ENCODE measurements at regions not wholly inside any gene's neighbourhood (a gene's known extent, or its start where the extent isn't known, plus 50 kb on each side); places are given as distances from the start of the nearest gene placed in this dataset.

DNA sequence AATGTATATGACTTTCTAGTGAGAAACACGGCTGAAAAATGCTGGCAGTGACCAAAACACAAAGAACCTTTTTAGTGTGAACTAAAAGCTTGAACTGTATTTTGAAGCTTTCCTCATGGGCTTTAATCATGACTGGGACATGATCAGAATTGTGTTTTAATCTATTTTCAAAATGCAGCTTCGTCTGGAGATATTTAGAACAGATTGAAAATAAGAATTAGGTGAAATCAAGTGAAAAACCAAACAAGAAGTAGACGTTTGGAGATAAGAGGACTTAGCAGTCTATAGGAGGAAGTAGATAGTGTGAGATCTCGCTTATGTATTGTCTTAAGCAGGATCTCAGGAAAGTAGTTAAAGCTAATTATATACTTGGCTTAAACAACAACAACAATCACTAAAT lies 865.4 kb upstream of the MBL2 start:
- TF ChIP-seq, protein P1, sequence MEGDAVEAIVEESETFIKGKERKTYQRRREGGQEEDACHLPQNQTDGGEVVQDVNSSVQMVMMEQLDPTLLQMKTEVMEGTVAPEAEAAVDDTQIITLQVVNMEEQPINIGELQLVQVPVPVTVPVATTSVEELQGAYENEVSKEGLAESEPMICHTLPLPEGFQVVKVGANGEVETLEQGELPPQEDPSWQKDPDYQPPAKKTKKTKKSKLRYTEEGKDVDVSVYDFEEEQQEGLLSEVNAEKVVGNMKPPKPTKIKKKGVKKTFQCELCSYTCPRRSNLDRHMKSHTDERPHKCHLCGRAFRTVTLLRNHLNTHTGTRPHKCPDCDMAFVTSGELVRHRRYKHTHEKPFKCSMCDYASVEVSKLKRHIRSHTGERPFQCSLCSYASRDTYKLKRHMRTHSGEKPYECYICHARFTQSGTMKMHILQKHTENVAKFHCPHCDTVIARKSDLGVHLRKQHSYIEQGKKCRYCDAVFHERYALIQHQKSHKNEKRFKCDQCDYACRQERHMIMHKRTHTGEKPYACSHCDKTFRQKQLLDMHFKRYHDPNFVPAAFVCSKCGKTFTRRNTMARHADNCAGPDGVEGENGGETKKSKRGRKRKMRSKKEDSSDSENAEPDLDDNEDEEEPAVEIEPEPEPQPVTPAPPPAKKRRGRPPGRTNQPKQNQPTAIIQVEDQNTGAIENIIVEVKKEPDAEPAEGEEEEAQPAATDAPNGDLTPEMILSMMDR (IDR thresholded peaks at IDR 0.05; ENCODE audit: insufficient read depth in 1 of 2, low read depth in 1 of 2, low read length in 1 of 2, severe bottlenecking in 1 of 2, unreplicated experiment in 1 of 2): no peak
- no TSS peak for BruUV-seq (replicated peaks)
- intact Hi-C loops (cut with micrococcal nuclease; ENCODE audit: unreplicated experiment): no loop called here
- Mint-ChIP-seq H3K4me3 (ENCODE audit: unreplicated experiment) (no peak overlapping the region), H3K4me1 (ENCODE audit: low read depth, unreplicated experiment) (no peaks in the 10 kb centered on the region), H3K27ac (ENCODE audit: unreplicated experiment) (no peak overlapping the region), H3K27me3 (ENCODE audit: insufficient read depth, unreplicated experiment) (peaks cover 4% of the 10 kb centered on the region), H3K36me3 (ENCODE audit: insufficient read depth, unreplicated experiment) (no peaks in the 10 kb centered on the region), H3K9me3 (ENCODE audit: unreplicated experiment) (no peaks in the 10 kb centered on the region)
- no peak overlapping the region for H3K4me3 ChIP-seq (ENCODE audit: low read depth, low read length)
- CTCF ChIA-PET: no interaction called here
- no peaks in the 10 kb centered on the region for H3K4me1 ChIP-seq
- H3K27me3 ChIP-seq (replicated peaks; ENCODE audit: control insufficient read depth, insufficient read depth, low read length): no peaks in the 10 kb centered on the region
- DNase-seq: no peak
- POLR2A ChIA-PET: no interaction called here
- no peaks in the 10 kb centered on the region for H3K36me3 ChIP-seq (ENCODE audit: control insufficient read depth, insufficient read depth, low read length)
- H3K9me3 ChIP-seq: peaks cover 3% of the 10 kb centered on the region; the same call in 1 of the 2 replicates

DNA sequence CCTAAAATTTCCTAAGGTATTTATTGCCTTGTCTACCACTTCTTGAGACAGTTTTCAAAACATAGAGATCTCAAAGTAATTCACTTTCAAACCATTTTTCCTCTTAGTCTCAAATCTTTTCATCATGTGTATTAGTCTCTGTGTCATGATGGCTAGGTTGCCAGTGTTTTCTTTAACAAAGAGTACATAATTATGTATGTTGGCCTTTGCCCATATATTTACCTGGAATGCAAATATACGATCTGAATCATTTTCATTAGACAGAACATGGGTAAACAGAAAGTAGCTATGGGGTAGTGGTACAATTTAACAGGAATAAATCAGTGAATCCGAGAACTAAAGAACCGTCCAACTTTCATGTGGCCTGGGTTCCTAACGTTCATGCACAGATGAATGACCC lies 852.1 kb upstream of the MBL2 start:
- Histone ChIP-seq H3K27me3 (replicated peaks; ENCODE audit: control insufficient read depth, insufficient read depth, low read length) (no peaks in the 10 kb centered on the region; the same call in 1 of the 2 replicates), H3K4me1 (no peaks in the 10 kb centered on the region), H3K9me3 (no peaks in the 10 kb centered on the region), H3K4me3 (ENCODE audit: low read depth, low read length) (no peak overlapping the region), H3K36me3 (ENCODE audit: control insufficient read depth, insufficient read depth, low read length) (no peaks in the 10 kb centered on the region)
- intact Hi-C loops (cut with micrococcal nuclease; ENCODE audit: unreplicated experiment): no loop called here
- POLR2A ChIA-PET: no interaction called here
- CTCF ChIA-PET: no interaction called here
- Mint-ChIP-seq H3K9me3 (ENCODE audit: unreplicated experiment) (peaks cover 8% of the 10 kb centered on the region), H3K27me3 (ENCODE audit: insufficient read depth, unreplicated experiment) (peaks cover 4% of the 10 kb centered on the region), H3K27ac (ENCODE audit: unreplicated experiment) (no peak overlapping the region), H3K4me3 (ENCODE audit: unreplicated experiment) (no peak overlapping the region), H3K36me3 (ENCODE audit: insufficient read depth, unreplicated experiment) (no peaks in the 10 kb centered on the region), H3K4me1 (ENCODE audit: low read depth, unreplicated experiment) (no peaks in the 10 kb centered on the region)
- TF ChIP-seq, protein P1 (IDR thresholded peaks at IDR 0.05; ENCODE audit: insufficient read depth in 1 of 2, low read depth in 1 of 2, low read length in 1 of 2, severe bottlenecking in 1 of 2, unreplicated experiment in 1 of 2): no peak
- BruUV-seq (replicated peaks): no TSS peak
- no peak for DNase-seq

DNA sequence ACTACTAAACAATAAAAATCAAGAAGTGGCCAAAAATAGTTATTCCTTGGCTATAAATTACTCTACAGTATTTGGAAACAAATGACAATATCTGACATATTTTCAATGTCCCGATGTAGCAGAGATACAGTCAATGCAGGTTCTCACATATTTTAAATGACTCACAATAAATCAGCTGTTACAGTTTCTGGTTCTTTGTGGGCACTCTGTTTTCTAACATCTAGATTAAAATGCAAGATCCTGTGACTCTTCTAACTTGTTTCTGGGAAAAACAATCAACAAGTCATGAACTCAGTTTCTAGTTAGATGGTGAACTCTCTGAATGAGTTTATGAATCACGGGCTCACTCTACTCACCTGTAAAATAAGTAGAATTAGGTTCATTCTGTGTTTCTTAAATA lies 849.6 kb upstream of the MBL2 start:
- H3K9me3 Mint-ChIP-seq (ENCODE audit: unreplicated experiment): no peaks in the 10 kb centered on the region
- no peaks in the 10 kb centered on the region for H3K36me3 ChIP-seq (ENCODE audit: control insufficient read depth, insufficient read depth, low read length)
- no peaks in the 10 kb centered on the region for H3K4me1 ChIP-seq
- no TSS peak for BruUV-seq (replicated peaks)
- no peaks in the 10 kb centered on the region; the same call in 1 of the 2 replicates for H3K27me3 ChIP-seq (replicated peaks; ENCODE audit: control insufficient read depth, insufficient read depth, low read length)
- H3K27me3 Mint-ChIP-seq (ENCODE audit: insufficient read depth, unreplicated experiment): peaks cover 2% of the 10 kb centered on the region
- H3K4me3 Mint-ChIP-seq (ENCODE audit: unreplicated experiment): no peak overlapping the region
- TF ChIP-seq, protein P1 (IDR thresholded peaks at IDR 0.05; ENCODE audit: insufficient read depth in 1 of 2, low read depth in 1 of 2, low read length in 1 of 2, severe bottlenecking in 1 of 2, unreplicated experiment in 1 of 2): no peak
- no peaks in the 10 kb centered on the region for H3K9me3 ChIP-seq
- H3K27ac Mint-ChIP-seq (ENCODE audit: unreplicated experiment): no peak overlapping the region
- ChIA-PET POLR2A (no interaction called here), CTCF (no interaction called here)
- intact Hi-C loops (cut with micrococcal nuclease; ENCODE audit: unreplicated experiment): no loop called here
- DNase-seq: no peak
- no peaks in the 10 kb centered on the region for H3K4me1 Mint-ChIP-seq (ENCODE audit: low read depth, unreplicated experiment)
- no peaks in the 10 kb centered on the region for H3K36me3 Mint-ChIP-seq (ENCODE audit: insufficient read depth, unreplicated experiment)
- no peak overlapping the region for H3K4me3 ChIP-seq (ENCODE audit: low read depth, low read length)
